Left kidney (tissue), 1 donor: ENCODE measurements at regions not wholly inside any gene's neighbourhood (a gene's known extent, or its start where the extent isn't known, plus 50 kb on each side); places are given as distances from the start of the nearest gene placed in this dataset.
"Not testable (repeated sequence)": the region's sequence is repeated elsewhere in the genome, so short reads cannot be mapped to it uniquely, and the experiment has no call there.

Source experiments
- DNase-seq: peaks from one replicate; pipeline ENCODE4 v3.0.0-alpha.2; 2013

DNA sequence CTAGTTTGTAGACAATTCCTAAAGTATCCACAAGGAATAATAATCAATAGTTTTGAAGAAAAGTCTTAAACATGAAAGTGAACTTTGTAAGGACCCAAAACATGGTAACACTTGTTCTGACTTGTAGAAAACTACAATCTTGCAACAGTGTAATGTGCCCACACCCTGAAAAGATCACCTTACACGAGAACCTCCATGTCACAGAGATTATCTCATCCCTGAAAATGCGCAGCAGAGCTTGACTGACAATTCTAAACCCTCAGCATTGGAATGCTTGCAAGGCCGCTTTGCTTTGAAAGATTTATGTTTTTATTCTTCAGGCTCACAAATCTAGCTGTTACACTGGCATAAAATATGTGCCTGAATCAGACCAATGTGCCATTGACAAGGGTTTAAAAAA, 346.6 kb downstream of the KLF13 start:
- DNase-seq: not testable (repeated sequence)

DNA sequence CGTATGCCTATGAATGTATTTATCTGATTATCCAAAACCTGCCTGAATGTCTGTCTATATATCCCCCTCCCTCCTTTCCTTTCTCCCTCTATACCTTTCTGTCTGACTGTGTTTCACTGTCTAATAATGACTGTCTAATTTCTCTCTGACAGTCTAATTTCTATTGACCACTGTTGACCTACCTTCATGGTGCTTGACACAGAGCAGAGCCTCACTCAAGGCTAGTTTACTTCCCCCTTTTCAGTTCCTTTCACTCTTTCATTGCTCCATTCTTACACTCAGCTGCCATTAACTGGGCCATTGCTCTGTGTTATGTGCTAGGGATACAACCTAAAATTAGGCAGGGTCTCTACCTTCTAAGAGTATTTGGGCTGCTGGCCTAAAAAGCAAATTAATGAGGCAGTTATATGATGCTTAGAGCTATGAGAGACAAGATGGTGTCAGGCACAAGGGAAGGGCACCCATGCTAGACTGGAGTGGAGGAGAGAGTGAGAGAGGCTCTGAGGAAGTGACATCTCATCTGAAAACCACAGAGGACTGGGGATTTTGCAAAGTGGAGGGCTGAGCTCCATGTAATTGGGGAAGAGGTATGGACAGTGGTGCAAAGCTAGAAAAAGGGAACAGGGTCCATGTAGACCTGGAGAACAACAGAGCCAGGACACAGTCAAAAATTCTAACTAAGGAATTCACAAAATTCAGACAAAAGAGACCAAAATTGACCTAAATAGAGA, 348.6 kb upstream of the CHRNA7 start:
- not testable (repeated sequence) for DNase-seq

DNA sequence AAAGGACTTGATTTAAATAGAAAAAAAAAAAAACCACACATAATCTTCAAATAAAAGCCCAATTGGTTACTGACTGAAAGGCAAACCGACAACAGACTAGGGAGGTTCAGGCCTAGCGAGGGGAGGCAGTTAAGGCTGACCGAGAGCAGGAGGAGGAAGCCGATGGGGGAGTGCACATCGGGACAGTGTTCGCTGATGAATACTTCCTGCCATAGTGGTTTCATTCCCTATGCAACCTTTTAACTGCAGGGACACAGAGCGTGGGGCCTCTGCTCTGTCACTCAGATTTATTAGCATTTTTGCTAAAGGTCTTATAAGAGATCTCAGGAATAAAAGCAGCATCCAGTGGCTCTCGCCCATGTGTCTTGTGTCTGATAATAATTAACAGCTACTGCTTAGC, 343.2 kb upstream of the CHRNA7 start:
- peak; percentile 5 for DNase-seq

- not testable (repeated sequence) for DNase-seq
Observed at GRCh38 chr15:31696509-31696908, 333.8 kb upstream of the CHRNA7 start.

DNA sequence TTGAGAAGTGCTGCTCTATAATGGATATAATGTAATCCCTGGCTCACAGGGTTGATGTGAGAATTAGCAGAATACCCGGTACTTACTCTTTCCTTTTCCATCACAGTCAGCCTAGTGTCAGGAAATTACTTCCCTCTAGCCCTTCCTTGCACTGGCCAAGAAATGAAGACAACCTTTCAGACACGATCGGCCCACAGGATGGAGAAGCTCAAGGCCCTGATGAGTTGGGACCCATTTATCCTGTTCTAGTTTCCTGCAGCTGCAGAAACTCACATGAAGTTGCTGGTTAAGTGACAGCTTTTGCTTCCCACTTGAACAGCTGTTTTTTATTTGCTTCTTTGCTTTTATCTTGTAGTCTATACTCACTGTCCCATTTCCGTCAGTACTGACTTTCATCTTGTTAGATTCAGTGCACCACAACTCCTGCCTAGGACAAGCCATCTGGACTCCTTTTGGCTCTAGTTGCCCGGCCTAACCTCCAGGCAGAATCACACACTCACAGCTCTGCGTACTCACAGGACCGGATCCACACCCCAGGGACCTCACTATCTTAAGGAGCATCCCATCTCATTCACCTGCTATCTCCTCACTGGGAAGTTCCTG, 325.1 kb upstream of the CHRNA7 start:
- not testable (repeated sequence) for DNase-seq

DNA sequence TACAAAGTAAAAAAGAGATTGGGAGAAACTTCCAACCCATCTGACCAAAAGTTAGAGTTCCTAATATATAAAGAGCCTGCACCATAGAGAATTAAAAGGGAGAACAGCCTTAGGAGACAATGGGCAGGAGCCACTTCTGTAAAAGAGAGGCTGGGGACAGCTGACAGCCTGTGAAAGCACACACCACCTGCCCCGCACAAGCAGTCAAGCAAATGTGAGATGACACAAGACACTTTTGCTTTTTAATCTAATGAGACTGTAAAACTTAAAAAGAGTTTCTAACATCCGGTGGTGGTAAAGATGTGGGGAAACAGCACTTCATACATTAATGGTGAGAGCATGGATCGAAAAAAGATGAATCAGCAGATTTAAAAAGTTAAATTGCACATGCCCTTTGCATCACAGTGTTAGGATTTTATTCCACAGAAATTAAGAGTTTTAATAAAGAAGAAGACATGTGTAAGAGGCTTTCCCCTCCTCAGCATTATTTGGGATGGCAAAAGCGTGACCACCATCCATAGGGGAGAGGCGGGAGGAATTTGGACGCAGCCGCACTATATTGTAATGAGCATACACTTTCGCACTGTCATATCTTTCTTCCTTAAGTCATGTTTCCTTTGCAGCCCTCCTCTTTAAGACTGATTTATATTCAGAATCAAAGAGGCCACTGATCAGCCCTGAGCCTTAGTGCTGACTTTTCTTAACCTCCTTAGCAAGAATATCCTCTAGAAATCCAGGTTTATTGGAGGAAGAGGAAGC, 322.2 kb upstream of the CHRNA7 start:
- DNase-seq: not testable (repeated sequence)

- DNase-seq: not testable (repeated sequence)
Observed at GRCh38 chr15:31708703-31709327, 321.5 kb upstream of the CHRNA7 start.

DNA sequence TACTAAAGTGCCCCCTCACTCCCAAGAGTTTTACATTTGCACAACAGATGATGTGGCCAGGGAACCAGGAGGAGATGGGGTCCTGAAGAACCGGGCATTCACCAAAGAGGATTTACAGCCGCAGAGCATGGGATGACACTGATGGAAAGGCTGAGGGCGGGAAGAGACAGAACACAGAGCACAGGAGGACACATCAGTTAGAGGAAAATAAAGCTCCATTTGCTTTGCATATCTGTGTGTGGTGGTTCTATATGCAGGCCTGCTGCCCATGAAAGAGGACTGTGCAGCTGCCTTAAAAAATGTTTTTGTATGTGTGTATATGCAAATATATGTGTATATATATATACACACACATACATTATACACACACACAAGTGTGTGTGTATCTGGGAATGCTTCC, 320.8 kb upstream of the CHRNA7 start:
- DNase-seq: not testable (repeated sequence)

GRCh38 chr15:31710806-31711205, 319.5 kb upstream of the CHRNA7 start:
- DNase-seq: not testable (repeated sequence)

- not testable (repeated sequence) for DNase-seq
Observed at GRCh38 chr15:31715208-31715607, 315.1 kb upstream of the CHRNA7 start.

DNA sequence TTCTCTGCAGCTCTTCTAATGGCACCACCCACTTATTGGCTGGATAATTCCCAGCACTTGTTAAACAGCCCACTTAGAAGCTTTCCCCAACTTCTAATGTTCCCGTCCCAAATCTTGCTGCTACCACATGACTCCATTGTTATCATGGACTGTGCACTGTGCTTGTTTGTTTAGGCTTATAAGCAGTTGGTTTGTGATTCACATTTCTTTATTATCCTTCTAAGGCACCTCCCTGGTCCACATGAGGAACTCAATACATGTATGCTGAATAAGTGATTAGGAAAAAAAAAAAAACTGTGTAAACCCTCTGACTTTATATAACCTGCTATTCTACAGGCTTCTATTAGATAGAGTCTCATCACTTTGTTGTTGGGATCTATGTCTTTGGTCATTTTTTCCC, 311.7 kb upstream of the CHRNA7 start:
- DNase-seq: not testable (repeated sequence)

- not testable (repeated sequence) for DNase-seq
Observed at GRCh38 chr15:31719396-31720022, 310.8 kb upstream of the CHRNA7 start.

DNA sequence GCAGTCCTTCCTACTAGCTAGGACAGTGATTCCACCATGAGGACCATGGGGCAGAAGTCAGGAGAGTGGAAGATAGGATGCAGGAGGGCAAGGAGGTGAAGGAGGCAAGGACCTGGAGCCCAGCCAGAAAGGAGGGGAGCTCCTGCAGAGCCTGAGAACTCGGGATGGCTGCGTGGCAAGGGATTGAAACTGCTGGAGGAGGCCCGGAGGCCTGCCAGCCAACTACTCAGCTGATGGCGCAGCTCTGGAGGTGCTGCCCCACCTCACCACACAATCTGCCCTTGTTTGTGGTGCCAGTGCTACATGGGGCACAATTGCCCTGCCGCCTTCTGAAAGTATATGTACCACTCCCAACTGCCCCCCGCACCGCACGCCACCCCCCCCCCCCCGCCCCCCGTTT, 307.3 kb upstream of the CHRNA7 start:
- not testable (repeated sequence) for DNase-seq

DNA sequence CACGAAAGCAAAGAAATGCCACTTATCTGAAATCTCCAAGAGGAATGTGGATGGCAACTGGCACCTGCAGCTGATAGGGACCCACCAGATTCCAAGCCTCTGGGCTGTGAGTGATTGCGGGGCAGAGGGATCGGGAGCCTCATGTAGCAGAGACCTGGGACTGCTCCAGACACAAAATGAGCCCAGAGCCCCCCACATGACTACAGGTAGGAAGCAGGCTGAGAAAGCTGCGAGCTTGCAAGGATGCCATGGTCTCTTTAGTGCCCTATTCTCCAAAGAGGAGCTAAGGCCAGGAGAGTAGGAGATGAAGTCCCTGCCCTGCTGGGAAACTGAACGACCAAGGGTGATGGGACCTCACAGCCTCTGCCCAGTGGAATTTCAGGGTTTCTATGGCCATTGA, 305.4 kb upstream of the CHRNA7 start:
- not testable (repeated sequence) for DNase-seq

DNA sequence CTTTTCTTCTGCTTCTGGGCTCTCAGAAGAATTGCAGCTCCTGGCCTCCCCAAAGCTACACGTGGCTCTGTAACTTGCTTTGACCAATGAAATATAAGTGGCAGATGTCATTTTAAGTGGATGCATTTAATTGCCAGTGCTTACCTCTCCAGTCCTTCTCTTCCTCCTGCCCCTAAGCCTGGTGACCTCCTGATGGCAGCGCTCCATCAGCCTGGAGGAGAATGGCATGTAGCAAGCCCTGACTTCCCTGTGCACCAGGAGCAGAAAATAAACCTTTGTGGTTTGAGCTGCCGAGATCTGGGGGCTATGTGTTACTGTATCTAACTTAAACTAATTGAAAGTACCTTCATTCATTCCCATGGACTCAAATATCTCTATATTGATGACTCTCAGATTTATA, 304.7 kb upstream of the CHRNA7 start:
- not testable (repeated sequence) for DNase-seq

- no peak for DNase-seq
Observed at GRCh38 chr15:31727612-31728011, 302.7 kb upstream of the CHRNA7 start.

DNA sequence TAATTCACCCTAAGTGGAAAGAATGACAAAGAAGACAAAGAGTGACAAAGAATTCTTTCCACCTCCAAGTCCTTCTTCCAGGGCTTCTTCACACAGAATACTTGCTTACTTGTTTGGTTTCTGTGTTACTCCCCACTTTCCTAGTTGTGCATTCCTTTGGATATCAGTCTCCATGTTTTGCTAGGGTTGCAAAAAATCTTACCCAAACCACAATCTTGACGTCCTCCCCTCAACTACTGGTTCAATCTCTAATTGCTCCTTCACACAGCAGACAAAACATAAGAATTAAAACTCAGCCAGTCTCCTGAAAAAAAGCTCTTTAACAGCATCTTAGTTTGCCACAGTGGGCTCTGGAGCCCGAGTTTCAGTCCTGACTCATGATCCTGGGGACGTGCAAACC, 297.6 kb upstream of the CHRNA7 start:
- no peak for DNase-seq

DNA sequence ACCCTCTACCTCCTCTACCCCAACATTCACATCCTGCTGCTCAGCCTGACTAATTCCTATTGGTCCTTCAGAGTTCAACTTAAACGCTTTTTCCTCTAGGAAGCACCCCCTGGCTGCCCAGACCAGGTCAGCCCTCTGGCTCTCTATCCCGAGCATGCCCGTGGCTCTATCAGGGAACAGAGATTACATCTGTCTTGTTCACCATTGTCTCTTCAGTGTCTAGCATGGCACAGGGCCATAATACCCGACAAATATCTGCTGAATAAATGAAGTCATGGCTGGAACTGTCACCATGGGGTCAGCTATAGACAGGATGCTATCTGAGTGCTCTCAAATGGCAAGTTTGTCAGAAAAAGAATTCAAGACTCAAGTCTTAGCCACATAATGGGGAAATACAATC, 296.9 kb upstream of the CHRNA7 start:
- no peak for DNase-seq

DNA sequence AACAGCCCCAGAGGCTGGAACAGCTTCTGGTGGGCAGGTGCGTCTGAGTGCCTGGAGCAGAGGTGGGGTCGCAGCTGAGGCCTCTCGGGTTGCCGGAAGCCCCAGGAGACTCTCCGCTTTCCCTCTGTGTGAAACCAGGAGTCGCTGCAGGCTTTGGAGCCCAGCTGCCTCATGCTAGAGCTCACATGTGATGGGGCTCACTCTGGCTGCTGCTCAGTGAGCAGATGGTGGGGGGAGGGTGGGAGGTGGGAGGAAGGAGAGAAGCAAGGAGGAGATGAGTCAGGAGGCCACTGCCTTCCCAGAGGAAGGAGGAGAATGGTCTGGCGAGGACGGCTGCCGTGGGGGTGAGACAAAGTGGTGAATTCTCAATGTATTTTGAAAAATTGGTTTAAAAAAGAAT, 290.1 kb upstream of the CHRNA7 start:
- DNase-seq: peak; percentile 1

DNA sequence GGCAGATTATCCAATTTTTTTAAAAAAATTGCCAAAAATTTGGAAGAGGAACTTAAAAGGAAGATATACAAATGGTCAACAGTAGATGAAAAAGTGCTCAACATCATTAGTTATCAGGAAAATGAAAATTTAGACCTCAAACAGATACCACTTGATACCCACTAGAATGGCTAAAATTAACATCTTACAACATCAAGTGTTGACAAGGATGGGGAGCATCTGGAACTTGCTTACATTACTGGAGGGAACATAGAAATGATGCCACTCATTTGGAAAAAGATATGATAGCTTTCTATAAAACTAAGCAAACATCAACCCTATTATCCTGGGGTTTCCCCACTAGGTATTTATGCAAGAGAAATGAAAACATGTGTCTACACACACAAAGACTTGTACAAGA, 284.5 kb upstream of the CHRNA7 start:
- DNase-seq: no peak

DNA sequence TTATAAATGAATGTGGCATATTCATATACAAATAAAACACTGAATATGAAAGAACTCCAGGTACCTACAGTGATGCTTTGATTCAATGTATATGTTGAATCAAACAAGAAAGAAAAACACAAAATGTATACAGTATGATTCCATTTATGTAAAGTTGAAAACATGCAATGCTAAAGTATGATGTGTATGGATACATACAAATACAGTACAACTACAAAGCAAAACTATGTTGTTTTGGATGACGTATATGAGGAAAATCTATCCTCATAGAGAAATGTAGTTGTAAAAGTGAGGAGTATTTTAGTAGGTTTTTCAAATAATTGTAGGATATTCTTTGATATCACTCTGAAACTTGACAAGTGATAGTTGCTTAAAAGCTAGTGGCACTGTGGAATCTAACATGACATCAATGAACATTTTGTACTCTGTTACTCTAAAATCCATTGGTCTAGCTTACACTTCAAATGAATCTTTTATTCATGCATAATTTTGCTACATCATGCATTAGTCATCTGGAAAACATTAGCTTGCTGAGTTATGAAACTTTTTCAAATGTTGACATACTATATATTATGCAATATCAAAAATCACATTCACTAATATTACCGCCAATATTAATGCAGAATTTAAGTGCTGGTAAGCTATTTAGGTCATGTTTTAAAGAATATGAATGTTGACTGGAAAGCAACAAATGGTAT, 278.1 kb upstream of the CHRNA7 start:
- DNase-seq: no peak

DNA sequence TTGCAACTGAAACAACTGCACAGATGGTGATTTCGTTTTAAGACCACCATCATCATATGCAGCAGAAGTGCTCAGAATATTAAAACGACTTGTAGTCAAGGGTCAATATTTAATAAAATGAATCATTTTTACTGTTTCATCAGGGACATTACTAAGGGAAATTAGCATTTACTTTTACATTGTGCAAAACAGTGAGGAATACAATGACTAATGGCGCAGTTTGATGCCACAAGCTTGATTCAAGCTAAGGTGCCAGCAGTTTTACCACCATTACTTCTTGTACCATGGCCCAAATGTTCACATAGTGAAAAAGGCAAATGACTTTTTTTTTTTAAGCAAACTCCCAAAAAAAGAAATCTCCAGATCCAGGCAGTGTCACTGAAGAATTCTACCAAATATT, 277.4 kb upstream of the CHRNA7 start:
- DNase-seq: no peak
